Panc1 (cell line): ENCODE measurements at regions not wholly inside any gene's neighbourhood (a gene's known extent, or its start where the extent isn't known, plus 50 kb on each side); places are given as distances from the start of the nearest gene placed in this dataset.
"Not testable (repeated sequence)": the region's sequence is repeated elsewhere in the genome, so short reads cannot be mapped to it uniquely, and the experiment has no call there.

ENCODE experiments used
- ATAC-seq: fragments of 200-7000 bp; cut with Tn5 transposase; 2 replicates; pipeline ENCODE4 v1.9.1; 2020; ENCODE audit warnings: mild to moderate bottlenecking, moderate library complexity
- BruUV-seq: library from RNA; stranded (reverse); fragments of 400-500 nt; replicated peaks from 2 replicates; lab custom pipeline; 2021; lab: Mats Ljungman, UMichigan
- CTCF ChIA-PET: fragments of 300-600 bp; sonication (Branson Sonifier 250); formaldehyde crosslinking; loops from one replicate; lab custom pipeline; 2022; ENCODE audit warnings: antibody characterized with exemption; lab: Charles Lee
- POLR2A ChIA-PET: fragments of 300-600 bp; sonication (Branson Sonifier 250); formaldehyde crosslinking; loops from one replicate; lab custom pipeline; 2022; ENCODE audit warnings: antibody characterized with exemption; lab: Charles Lee
- DNase-seq: peaks from one replicate; pipeline ENCODE4 v3.0.0-alpha.2; 2010; ENCODE audit warnings: low read depth, low spot score
- H3K27ac ChIP-seq: 2 replicates; pipeline ENCODE4 v1.5.1; 2011; ENCODE audit warnings: mild to moderate bottlenecking, low read length, inconsistent platforms
- H3K27me3 ChIP-seq: fragments of 200-500 bp; sonication (Bioruptor generic); 2 replicates; pipeline ENCODE4 v1.6.0; 2014; ENCODE audit warnings: low read length, inconsistent platforms; ENCODE audit not compliant: control insufficient read depth, insufficient read depth
- H3K36me3 ChIP-seq: fragments of 200-500 bp; sonication (Bioruptor generic); 2 replicates; pipeline ENCODE4 v1.5.1; 2014; ENCODE audit warnings: inconsistent platforms, mild to moderate bottlenecking, low read length, moderate library complexity; ENCODE audit not compliant: control insufficient read depth, insufficient read depth
- H3K4me1 ChIP-seq: 2 replicates; pipeline ENCODE4 v1.5.1; 2011; ENCODE audit warnings: inconsistent platforms, mild to moderate bottlenecking, low read length, moderate library complexity; ENCODE audit not compliant: control insufficient read depth, insufficient read depth
- H3K4me3 ChIP-seq, 2 experiments: 2 replicates each; pipeline ENCODE4 v1.5.1; 2011 to 2012; ENCODE audit warnings: low read depth in 2 of 2, low read length in 2 of 2, mild to moderate bottlenecking in 2 of 2, inconsistent platforms in 1 of 2, moderate library complexity in 1 of 2
- H3K9me3 ChIP-seq: fragments of 200-500 bp; sonication (Bioruptor generic); 2 replicates; pipeline ENCODE4 v1.5.1; 2014; ENCODE audit warnings: low read depth, mild to moderate bottlenecking, inconsistent platforms, low read length, moderate library complexity; ENCODE audit not compliant: control insufficient read depth, insufficient read depth
- POLR2AphosphoS5 ChIP-seq: IDR thresholded peaks from 2 replicates; pipeline ENCODE4 v1.6.1; 2012; ENCODE audit warnings: mild to moderate bottlenecking, low read depth, low read length, moderate library complexity
- REST ChIP-seq, 2 experiments: IDR thresholded peaks; 2 replicates each; pipeline ENCODE4 v1.6.1; 2011 to 2012; ENCODE audit warnings: low read depth in 2 of 2, control low read depth in 1 of 2, low read length in 1 of 2, mild to moderate bottlenecking in 1 of 2, moderate library complexity in 1 of 2; ENCODE audit not compliant: insufficient read depth in 1 of 2
- SIN3A ChIP-seq: IDR thresholded peaks from 2 replicates; pipeline ENCODE4 v1.6.1; 2012; ENCODE audit warnings: low read depth, mild to moderate bottlenecking, low read length, moderate library complexity, borderline replicate concordance; ENCODE audit not compliant: insufficient read depth
- TCF7L2 ChIP-seq: IDR thresholded peaks from 2 replicates; pipeline ENCODE4 v1.6.1; 2011; ENCODE audit warnings: mild to moderate bottlenecking, low read depth, low read length, inconsistent platforms
- in situ Hi-C: cut with HindIII; loops from 2 replicates; pipeline ENCODE4 v1.10.0; 2016; ENCODE audit warnings: low sequenced_read_pairs, low pct_unique_long_range_greater_than_20kb
- intact Hi-C: fragments of 100-400 bp; cut with micrococcal nuclease; formaldehyde crosslinking; loops from one replicate; pipeline ENCODE4 v1.10.0; 2022; ENCODE audit not compliant: unreplicated experiment
- TF ChIP-seq, protein P1 (sequence below): fragments of 450-650 bp; IDR thresholded peaks from 2 replicates; pipeline ENCODE4 v1.5.1; 2017; ENCODE audit warnings: mild to moderate bottlenecking

- intact Hi-C loops (no loop called here), in situ Hi-C loops (no loop called here)
- Histone ChIP-seq H3K27ac (no peak overlapping the region), H3K9me3 (no peaks in the 10 kb centered on the region), H3K4me3 (no peak overlapping the region), H3K27me3 (no peaks in the 10 kb centered on the region), H3K36me3 (no peaks in the 10 kb centered on the region), H3K4me1 (no peaks in the 10 kb centered on the region)
- TF ChIP-seq, protein P1, sequence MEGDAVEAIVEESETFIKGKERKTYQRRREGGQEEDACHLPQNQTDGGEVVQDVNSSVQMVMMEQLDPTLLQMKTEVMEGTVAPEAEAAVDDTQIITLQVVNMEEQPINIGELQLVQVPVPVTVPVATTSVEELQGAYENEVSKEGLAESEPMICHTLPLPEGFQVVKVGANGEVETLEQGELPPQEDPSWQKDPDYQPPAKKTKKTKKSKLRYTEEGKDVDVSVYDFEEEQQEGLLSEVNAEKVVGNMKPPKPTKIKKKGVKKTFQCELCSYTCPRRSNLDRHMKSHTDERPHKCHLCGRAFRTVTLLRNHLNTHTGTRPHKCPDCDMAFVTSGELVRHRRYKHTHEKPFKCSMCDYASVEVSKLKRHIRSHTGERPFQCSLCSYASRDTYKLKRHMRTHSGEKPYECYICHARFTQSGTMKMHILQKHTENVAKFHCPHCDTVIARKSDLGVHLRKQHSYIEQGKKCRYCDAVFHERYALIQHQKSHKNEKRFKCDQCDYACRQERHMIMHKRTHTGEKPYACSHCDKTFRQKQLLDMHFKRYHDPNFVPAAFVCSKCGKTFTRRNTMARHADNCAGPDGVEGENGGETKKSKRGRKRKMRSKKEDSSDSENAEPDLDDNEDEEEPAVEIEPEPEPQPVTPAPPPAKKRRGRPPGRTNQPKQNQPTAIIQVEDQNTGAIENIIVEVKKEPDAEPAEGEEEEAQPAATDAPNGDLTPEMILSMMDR, result no peak
- TF ChIP-seq TCF7L2 (no peak), SIN3A (no peak), POLR2AphosphoS5 (no peak), REST (IDR thresholded peaks at IDR 0.05; ENCODE audit: insufficient read depth in 1 of 2, low read depth in 2 of 2, low read length in 1 of 2) (no peak)
- no TSS peak for BruUV-seq
- ChIA-PET POLR2A (no interaction called here), CTCF (no interaction called here)
- ATAC-seq (no peak), DNase-seq (no peak)
Observed at GRCh38 chr9:87405677-87406542, 91.8 kb upstream of the DAPK1 start.

DNA sequence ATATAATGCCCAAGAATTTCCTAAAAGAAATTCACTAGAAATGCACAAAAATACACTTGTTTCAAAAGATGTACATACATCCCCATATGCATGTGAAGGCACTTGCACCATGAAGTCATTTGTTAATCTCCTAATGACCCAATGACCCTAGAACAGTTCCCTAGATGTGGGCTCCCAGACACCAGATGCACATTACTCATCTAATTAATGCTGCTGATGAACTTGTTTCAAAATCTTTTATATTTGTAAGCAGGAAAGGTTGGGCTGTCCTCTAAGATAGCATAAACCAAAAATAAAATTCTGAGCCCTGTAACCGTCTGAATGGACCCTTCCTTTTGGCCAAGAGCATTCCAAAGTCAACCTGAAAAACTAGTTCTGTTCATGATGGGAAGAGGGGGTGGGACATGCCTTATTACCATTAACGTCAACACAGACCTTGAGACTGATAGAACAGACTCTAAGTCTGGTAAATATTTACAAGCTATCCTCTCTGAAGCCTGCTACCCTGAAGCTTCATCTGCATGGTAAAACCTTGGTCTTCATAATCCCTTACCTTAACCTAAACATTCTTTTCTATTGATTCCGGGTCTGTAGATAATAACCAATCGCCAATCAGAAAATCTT, 91.0 kb upstream of the DAPK1 start:
- CTCF ChIA-PET, result no interaction called here
- ATAC-seq, result no peak
- intact Hi-C loops, result no loop called here
- no peak overlapping the region for H3K4me3 ChIP-seq
- in situ Hi-C loops, result no loop called here
- BruUV-seq, result no TSS peak
- no peak overlapping the region for H3K27ac ChIP-seq
- no peaks in the 10 kb centered on the region for H3K36me3 ChIP-seq
- no peaks in the 10 kb centered on the region for H3K9me3 ChIP-seq
- DNase-seq, result no peak
- TF ChIP-seq REST (IDR thresholded peaks at IDR 0.05; ENCODE audit: insufficient read depth in 1 of 2, low read depth in 2 of 2, low read length in 1 of 2) (no peak), POLR2AphosphoS5 (no peak), TCF7L2 (no peak)
- H3K27me3 ChIP-seq, result no peaks in the 10 kb centered on the region
- POLR2A ChIA-PET, result no interaction called here
- no peaks in the 10 kb centered on the region for H3K4me1 ChIP-seq

- H3K27me3 ChIP-seq, H3K4me3 ChIP-seq, H3K9me3 ChIP-seq, in situ Hi-C loops, BruUV-seq, CTCF ChIA-PET, intact Hi-C loops, DNase-seq, H3K36me3 ChIP-seq, POLR2A ChIA-PET, H3K4me1 ChIP-seq, ATAC-seq, H3K27ac ChIP-seq: not testable (repeated sequence)
Observed at GRCh38 chr9:87410047-87411005, 87.3 kb upstream of the DAPK1 start.
